ENCODE measurements at regions not wholly inside any gene's neighbourhood (a gene's known extent, or its start where the extent isn't known, plus 50 kb on each side); places are given as distances from the start of the nearest gene placed in this dataset.

DNA sequence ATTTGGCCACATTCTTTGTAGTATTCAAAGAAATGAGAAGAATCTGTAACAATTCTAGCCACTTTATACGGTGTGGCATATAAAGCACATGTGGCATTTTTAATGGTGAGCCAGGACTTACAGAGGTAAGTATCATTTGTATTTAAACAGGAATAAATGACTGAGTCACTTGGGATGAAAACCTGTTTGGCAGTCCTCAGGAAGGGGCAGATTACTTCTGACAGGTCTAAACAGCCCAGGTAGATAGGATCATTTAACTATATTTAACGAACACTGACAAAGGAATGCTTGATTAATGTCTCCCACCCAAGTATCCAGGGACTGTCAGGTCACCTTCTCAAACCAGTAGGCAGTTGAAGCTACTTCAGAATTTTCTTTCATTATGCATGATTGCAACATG is 241.5 kb upstream of the SATB1 start:
- DNase-seq: no peak

DNA sequence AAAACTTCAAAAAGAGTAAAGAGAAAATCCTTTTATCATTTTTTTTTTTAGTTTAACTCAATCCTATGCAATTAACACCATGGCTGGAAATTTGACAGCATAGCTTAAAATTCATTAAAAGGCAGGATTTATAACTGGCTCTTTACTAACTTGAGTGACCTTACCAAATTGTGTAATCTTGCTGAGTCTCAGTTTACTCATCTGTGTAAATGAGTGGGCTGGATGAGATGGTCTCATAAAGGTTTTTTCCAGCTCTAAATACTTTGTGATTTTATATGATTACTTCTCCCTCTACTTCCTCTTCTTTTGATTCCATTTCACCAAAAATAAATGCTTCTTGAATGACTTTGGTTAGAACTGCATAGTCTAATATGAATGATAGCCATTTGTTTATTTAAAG is 234.9 kb upstream of the SATB1 start:
- no peak for DNase-seq

DNA sequence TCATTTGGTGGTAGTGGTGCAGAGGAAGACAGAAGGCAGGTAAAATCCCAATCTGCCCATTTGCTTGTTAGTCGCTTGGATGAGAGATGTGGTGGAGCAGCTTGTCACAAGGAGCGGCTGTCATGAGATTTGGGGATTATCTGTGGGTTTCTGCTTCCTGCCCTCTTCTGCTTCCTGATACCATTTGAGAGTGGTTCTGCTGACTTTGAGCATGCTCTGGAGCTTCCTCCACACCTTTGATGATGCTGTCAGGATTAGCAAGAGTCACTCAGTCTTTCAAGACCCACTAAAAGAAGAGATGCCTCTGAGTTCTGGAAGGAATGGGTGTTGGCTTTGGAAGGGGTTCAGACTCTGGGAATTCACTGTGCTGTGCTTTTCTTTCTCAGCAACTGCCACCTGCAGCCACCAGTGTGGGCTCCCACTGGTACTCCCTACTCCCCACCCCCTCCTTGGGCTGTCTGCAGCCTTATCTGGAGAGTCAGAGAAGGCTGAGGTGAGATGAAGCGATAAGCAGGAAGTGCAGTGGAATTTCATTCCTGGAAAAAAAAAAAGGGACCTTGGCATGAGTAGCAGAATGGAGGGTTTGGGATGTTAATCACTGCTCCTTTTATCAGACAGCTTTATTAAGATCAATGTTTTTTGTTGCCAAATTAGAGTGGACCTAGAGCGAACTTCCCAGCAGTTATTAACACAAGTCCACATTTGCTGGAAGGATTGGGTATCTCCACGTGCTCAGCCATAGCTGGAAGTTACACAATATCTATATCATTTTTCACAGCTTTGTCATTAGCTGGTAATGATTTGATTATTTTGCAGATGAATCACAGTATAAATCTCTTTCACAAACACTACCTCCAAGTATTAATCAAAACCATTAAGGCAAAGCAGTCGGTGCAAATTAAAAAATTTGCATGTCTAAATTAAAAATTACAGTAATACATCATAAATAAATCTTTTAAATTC is 233.0 kb upstream of the SATB1 start:
- no peak for DNase-seq

DNA sequence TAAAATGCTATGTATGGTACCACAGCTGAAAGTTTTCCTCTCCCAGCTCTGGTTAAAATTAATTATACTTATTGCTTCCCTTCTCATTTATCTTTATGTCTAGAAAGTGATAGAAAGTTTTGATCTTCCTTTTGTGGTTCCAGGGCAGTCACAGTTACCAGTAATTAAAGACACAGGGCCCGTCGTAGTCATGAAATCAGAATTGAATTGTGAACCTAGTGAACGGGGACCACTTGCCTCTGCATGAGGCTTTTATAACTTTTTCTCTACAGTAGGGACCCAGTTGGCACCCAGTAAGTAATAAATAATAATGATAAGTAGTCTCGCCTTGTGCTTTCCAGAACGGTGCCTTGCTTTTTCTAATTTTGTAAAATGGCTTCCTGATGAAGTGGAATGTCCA is 231.7 kb upstream of the SATB1 start:
- DNase-seq: no peak

DNA sequence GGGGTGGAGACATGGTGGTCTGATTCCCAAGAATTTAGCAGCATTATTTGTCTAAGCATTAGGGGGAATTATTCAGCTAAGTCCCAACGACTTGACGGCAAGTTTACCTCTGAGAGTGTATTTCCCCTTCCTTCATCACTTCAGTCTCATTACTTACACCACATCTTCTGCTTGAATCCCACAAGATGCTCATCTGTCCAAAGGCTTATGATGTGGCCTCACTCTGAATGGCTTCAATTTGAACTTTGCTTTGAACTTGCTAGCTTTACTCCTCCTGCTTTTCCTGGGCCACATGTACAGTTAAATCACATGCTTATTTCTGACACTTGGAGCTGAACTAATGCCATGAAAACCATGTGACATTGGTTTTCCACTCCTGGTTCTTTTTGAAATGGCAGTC is 231.3 kb upstream of the SATB1 start:
- DNase-seq: no peak

DNA sequence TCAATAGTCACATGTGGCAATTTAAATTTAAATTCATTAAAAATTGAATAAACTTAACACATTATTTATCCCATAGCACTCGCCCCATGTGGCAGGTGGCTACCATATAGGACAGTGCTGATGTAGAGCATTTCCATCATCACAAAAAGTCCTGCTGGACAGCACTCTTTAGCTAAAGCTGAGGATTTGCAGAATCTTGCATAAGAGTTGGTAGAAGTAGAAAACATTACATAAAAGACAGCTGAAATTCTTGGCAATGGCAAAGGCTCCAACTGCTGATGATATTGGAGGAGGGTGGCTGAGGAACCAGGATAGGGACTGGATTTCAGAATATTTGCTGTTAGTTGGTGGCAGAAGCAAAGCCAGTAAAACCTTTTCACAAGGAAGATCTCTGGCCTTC is 230.7 kb upstream of the SATB1 start:
- no peak for DNase-seq

DNA sequence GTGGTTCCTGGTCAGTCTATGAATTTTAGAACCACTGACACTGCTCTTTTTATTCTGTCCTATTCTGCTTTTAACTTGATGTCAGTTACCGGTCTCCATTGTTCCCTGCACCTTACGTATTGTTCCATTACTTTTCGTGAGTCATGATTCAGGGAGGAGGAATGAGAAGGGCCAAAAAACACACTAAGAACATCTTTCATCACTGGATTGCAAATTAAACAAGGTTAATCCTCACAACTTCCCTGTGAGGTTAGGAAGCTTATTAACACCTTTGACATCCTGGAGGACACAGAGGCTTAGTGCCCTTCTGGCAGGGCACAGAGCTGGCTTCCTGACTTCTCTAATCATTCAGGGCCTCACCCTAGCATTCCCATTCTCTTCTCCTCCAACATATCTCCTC is 227.6 kb upstream of the SATB1 start:
- DNase-seq: no peak

DNA sequence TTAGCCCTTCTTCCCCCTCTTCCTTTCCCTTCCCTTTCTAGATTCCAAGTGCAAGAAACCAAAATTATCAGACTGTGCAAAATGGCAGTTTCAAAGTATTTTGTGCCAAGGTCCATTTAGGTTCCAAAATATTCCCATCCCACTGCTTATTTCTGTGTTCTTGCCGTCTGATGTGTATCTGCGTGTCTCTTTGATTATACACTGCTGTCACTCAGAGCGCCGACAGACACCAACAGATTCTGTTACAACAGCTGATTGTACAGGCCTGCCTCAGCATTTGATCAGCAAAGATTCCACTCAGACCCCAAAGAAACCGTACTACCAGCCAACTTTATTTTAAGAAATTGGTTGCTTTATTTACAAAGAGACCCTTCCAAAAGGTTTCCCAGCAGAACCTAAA is 225.6 kb upstream of the SATB1 start:
- DNase-seq: no peak

DNA sequence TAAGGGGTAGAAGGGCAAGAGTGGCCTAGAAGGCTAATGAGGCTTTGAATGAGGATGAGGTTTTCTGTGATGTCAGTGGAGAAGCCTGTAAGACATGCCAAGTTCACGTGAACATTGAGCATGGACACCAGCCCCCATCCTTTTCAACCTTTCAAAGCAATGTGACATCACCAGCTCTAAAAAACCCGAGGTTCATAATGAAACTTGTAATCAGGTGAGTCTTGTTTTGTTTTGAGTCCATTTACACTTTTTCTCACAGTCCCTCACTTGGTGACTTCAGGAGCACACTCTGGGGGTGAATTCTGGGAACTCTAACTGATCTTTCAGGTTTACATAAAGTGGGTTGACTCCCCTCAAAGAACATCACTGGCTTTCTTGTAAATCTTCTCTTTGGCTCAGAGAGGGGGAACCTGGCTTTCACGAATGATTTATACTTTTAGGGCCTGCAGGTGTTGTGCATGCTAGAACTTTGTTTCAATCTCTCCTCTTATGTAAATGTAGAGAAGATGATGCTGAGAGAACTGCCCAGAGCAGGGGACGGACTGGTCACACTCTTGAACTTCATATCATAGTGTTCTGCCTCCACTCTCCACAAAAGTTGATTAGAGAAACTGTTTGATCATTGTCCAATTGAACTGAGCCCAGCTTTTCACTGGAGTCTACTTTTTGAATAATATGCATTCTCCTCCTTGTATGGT is 224.7 kb upstream of the SATB1 start:
- DNase-seq: no peak

DNA sequence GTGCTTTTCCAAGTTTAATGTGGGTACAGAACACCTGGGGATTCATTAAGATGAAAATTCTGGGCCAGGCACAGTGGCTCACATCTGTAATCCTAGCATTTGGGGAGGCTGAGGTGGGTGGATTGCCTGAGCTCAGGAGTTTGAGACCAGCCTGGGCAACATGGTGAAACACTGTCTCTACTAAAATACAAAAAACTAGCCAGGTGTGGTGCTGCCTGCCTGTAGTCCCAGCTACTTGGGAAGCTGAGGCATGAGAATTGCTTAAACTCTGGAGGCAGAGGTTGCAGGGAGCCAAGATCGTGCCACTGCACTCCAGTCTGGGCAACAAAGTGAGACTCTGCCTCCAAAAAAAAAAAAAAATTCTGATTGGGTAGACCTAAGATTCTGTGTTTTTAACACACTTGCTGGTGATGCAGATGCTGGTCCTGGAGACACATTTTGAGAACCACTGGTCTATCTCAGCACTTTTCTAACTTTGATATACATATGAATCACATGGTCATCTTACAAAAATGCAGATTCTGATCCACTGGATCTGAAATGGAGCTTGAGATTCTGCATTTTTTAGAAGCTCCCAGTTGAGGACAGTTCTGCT is 223.8 kb upstream of the SATB1 start:
- DNase-seq: no peak

DNA sequence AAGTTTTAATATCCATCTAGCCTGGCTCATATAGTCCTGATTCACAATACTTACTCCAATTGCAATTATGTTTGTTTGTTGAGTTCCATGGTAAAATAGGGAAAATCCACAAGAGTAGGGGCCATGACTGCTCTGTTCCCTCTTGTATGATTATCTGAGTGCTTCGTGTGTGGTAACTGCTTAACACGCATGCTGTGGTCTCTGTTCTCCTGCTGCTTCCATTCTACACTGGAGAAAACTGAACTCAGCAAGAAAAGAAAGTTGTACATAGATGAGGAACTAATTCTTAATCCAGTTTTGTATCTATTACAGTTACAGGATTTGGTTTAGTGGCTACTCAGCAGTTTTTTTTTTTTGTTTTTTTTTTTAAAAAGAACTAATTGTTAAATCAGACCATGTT is 223.0 kb upstream of the SATB1 start:
- no peak for DNase-seq

DNA sequence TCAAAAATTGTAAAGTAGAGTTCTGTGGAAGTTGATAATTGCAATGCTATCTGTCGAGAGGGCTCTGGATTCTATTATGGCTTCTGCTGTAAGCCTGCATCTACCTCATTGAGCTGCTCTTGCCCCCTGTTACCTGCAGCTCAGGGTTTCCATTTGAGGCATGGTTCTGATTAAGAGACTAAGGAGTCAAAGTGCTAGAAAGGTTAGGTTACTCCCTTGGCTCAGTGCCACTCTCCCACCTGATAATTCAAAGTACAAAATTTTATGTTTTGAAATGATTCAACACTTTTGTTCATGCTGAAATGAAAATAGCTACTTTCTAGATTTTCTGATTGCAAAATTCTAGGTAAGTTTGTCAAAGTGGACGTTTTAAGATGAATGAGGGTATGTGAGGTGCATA is 220.5 kb upstream of the SATB1 start:
- no peak for DNase-seq

DNA sequence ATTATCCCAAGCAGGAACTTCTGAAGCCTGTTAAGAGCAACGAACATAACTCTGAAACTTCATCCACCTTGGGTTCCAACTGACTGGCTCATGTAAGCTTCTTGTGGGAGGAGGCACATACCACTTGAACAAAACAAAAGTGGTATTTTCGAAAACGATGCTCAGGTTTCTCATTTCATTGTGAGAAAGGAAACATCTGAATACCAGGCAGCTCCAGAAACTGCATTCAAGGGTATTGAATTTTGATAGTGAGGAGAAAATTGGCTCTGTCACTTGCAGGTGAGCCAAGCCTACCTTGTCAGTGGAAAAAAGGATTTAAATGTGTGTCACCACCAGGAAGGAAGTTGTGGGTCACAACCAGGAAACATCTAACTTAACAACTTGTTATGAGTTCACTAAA is 218.1 kb upstream of the SATB1 start:
- no peak for DNase-seq

DNA sequence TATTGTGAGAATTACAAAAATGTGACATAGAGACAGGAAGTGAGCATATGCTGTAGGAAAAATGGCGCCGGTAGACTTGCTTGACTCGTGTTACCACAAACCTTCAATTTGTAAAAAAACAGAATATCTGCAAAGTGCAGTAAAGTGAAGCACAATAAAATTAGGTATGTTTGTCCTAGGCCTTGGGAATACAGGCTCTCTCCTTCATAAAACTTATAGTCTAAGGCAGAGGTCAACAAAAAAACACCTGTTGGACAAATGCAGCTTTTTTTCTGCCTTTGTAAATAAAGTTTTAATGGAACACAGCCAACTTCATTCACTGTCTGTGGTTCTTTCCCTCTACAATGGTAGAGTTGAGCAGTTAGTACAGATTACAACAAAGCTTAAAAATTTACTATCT is 216.8 kb upstream of the SATB1 start:
- DNase-seq: no peak

DNA sequence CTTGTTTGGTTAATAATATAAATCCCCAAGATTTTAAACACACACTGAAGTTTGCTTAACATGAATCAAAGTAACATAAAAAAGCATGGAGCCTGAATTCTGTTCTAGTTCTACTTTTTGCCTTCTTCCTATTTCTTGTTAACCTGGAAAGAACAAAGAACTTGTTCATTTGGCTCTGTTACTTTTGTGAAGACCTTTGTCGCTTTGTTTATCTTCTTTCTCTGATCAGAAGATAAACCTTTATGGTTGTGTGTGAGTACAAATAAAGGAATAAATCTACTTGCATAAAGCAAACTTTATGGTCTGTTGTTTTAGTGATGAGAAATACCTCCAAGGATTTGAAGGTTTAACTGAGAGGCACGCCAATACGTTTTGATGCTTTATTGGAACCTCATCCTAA is 210.1 kb upstream of the SATB1 start:
- no peak for DNase-seq

DNA sequence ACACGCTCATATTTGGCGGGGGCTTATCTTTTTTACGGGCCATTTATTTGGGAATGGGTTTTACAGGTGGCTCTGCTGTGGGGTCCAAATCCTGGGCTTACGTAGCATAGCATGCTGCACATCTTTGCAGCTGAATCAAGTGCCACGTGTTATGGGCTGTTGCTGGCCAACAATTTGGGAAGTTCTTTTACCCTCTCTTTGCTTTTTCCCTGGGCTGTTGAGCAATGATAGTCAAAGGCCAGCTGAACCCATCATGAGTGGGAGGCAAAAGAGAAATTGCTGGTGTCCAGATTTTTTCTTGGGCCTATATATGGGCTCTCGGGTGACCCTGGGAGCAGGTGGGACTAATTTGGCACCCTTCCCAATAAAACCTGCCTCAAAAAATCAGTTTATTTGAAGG is 209.3 kb upstream of the SATB1 start:
- DNase-seq: no peak

DNA sequence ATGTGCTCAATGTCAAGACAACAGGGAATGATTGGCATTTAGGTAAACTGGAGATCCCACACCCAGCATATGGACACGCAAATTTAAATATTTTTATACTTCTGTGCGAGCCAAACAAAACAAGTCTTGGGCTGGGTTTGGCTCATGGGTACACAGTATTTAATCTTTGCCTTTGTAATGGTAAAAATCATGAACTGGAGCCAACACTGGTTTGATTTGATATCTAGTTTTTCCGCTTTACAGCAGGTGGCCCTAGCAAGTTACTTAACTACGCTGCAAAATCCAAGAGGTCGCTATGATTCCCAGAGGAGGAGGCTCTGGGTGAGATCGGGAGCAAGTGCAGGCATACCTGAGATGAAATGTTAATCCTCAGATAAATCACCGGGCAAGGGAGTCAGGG is 207.9 kb upstream of the SATB1 start:
- no peak for DNase-seq

DNA sequence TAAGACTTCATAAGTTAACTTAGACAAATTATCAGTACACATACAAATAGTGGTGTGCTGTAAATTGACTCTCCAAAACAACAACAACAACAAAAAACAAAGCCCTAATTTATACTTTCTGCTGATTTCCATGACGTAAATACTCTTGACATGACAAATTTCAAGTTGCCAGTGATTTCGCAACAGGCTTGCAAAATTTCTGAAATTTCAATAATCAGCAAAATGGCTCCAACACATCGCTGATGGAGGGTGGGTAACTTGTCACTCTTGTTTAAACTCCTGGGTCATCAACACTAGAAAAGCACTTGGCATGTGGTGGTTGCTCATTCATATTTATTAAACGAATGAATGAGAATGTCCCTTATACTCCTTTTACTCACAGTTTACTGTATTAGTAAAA is 205.2 kb upstream of the SATB1 start:
- no peak for DNase-seq

DNA sequence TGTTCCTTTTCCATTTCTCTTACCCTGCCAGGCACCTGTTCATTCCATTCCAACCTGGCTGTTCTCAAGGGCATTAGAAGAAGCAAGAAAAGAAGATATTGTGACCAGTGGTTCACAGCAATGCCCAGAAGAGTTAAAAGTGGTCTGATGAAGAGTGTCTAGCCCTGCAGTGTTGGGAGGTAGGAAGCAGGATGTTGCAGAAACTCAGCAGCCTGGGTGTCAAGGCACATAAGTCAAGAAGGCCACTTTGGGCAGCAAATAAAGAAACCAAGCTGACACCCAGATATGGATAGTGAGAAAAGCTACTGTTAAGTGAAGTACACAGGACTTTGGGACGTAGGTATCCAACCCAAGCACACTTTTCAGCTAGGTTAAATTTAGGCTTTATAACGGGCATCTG is 199.9 kb upstream of the SATB1 start:
- no peak for DNase-seq

DNA sequence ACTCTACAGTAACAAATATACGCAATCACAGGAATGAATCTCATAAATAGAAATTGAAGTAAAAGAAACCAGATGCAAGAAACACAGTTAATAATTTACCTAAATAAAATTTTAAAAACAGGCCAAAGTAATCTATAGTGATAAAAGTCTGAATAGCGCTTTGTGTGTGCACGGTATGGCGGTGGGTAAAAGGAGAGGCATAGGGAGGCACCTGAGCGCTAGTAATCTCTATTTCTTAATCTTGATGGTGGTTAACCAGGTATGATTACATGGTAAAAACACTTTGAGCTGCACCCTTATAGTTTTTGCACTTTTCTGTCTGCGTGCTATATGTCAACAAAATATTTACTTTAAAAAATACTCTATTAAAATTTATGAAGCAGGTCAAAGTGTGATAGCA is 198.1 kb upstream of the SATB1 start:
- no peak for DNase-seq

DNA sequence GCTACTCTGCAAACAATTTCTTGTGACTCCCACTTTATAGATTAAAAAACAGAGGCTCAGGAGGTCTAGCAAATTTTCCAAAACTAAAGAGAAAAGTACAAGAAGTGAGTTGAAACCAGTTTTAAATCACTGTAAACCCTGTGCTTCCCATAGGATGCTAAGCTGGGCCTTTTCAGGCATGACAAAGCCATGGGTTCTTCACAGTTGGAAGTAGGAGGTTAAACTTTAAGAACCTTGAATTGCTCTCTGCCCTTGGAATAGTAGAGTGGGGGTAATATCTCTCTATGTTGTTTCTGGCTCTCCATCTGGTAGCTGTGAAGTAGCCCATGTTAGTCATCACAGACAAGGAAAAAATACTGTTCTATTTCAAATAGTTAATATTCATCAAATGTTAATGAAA is 193.6 kb upstream of the SATB1 start:
- no peak for DNase-seq

DNA sequence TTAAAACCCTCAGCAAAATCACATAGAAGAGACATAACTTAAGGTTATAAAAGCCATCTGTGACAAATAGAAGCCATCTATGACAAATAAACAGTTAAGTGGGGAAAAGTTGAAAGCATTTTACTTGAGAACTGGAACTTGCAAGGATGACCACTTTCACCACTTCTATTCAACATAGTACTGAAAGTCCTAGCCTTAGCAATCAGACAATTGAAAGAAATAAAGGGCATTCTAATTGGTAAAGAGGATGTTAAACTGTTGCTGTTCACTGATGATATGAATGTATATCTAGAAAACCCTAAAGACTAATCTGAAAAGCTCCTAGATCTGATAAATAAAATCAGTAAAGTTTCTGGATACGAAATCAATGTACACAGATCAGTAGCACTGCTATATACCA is 186.9 kb upstream of the SATB1 start:
- DNase-seq: no peak

DNA sequence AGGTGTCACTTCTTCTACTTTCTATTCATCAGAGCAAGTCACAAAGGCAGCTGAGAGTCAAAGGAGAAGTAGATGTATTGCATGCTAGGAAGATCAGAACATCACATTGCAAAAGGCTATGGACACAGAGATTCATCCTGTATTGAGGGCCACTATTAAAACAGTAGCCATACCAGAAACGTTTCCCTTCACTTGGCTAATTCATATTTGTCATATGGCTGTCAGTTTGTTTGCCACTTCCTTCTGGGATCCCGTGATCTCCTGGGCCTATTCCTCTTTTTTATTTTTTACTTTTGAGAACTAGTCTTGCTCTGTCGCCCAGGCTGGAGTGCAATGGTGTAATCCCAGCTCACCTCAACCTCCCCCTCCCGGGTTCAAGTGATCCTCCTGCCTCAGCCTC is 184.0 kb upstream of the SATB1 start:
- DNase-seq: no peak

DNA sequence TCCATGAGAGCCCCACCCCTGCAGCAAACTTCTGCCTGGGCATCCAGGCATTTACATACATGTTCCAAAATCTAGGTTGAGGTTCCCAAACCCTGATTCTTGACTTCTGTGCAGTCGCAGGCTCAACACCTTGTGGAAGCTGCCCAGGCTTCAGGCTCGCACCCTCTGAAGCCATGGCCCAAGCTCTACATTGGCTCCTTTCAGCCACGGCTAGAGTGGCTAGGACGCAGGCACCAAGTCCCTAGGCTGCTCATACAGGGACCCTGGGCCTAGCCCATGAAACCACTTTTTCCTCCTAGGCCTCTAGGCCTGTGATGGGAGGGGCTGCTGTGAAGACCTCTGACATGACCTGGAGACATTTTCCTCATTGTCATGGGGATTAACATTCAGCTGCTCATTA is 172.8 kb upstream of the SATB1 start:
- no peak for DNase-seq

Data from cerebellar nuclear complex (tissue), 1 donor.